HUES6 (cell line): ENCODE measurements at regions not wholly inside any gene's neighbourhood (a gene's known extent, or its start where the extent isn't known, plus 50 kb on each side); places are given as distances from the start of the nearest gene placed in this dataset.
"Not testable (repeated sequence)": the region's sequence is repeated elsewhere in the genome, so short reads cannot be mapped to it uniquely, and the experiment has no call there.

Experiments used
- H3K27ac ChIP-seq: 2 replicates; pipeline ENCODE4 v1.7.0; 2013; ENCODE audit warnings: low read depth, mild to moderate bottlenecking, low read length, inconsistent platforms
- H3K27me3 ChIP-seq: 2 replicates; pipeline ENCODE4 v1.6.1; 2013; ENCODE audit warnings: low read length; ENCODE audit not compliant: control insufficient read depth, insufficient read depth
- H3K36me3 ChIP-seq: 2 replicates; pipeline ENCODE4 v1.6.1; 2013; ENCODE audit warnings: low read length; ENCODE audit not compliant: control insufficient read depth, insufficient read depth
- H3K4me1 ChIP-seq: 2 replicates; pipeline ENCODE4 v1.6.1; 2013; ENCODE audit warnings: low read length; ENCODE audit not compliant: control insufficient read depth, insufficient read depth
- H3K4me3 ChIP-seq: 2 replicates; pipeline ENCODE4 v1.5.1; 2013; ENCODE audit warnings: low read depth, low read length
- H3K9ac ChIP-seq: one replicate; pipeline ENCODE4 v1.6.1; 2013; ENCODE audit warnings: mild to moderate bottlenecking, low read length
- H3K9me3 ChIP-seq: 2 replicates; pipeline ENCODE4 v1.6.1; 2013; ENCODE audit warnings: low read depth, low read length; ENCODE audit not compliant: control insufficient read depth, insufficient read depth

- no peaks in the 10 kb centered on the region for H3K36me3 ChIP-seq
- no peak overlapping the region for H3K27ac ChIP-seq
Observed at GRCh38 chr3:77707281-77707680, 667.4 kb downstream of the ROBO2 start.

GRCh38 chr3:77709155-77709554 lies 669.3 kb downstream of the ROBO2 start:
- Histone ChIP-seq H3K9ac (no peak overlapping the region), H3K27me3 (no peaks in the 10 kb centered on the region), H3K9me3 (no peaks in the 10 kb centered on the region)

More at GRCh38 chr3:77707281-77707680, 667.4 kb downstream of the ROBO2 start:
- Histone ChIP-seq H3K9ac (no peak overlapping the region), H3K4me3 (no peak overlapping the region), H3K4me1 (peaks cover 8% of the 10 kb centered on the region), H3K27me3 (no peaks in the 10 kb centered on the region), H3K9me3 (no peaks in the 10 kb centered on the region)

GRCh38 chr3:77718311-77718710 lies 678.4 kb downstream of the ROBO2 start:
- Histone ChIP-seq H3K9ac (no peak overlapping the region), H3K9me3 (no peaks in the 10 kb centered on the region)

More at GRCh38 chr3:77709155-77709554, 669.3 kb downstream of the ROBO2 start:
- Histone ChIP-seq H3K4me1 (peaks cover 5% of the 10 kb centered on the region), H3K27ac (no peak overlapping the region), H3K36me3 (no peaks in the 10 kb centered on the region), H3K4me3 (no peak overlapping the region)

GRCh38 chr3:77720460-77720971 lies 680.6 kb downstream of the ROBO2 start:
- no peaks in the 10 kb centered on the region for H3K36me3 ChIP-seq
- no peak overlapping the region for H3K4me3 ChIP-seq
- no peaks in the 10 kb centered on the region for H3K27me3 ChIP-seq
- H3K9me3 ChIP-seq, result no peaks in the 10 kb centered on the region
- H3K9ac ChIP-seq, result no peak overlapping the region
- H3K27ac ChIP-seq, result no peak overlapping the region
- peaks cover 9% of the 10 kb centered on the region; the same call in 1 of the 2 replicates for H3K4me1 ChIP-seq

More at GRCh38 chr3:77718311-77718710, 678.4 kb downstream of the ROBO2 start:
- Histone ChIP-seq H3K27ac (no peak overlapping the region), H3K36me3 (no peaks in the 10 kb centered on the region), H3K4me1 (peaks cover 9% of the 10 kb centered on the region; the same call in 1 of the 2 replicates), H3K27me3 (no peaks in the 10 kb centered on the region), H3K4me3 (no peak overlapping the region)

- Histone ChIP-seq H3K9me3 (no peaks in the 10 kb centered on the region), H3K27ac (no peak overlapping the region), H3K4me3 (no peak overlapping the region)
Observed at GRCh38 chr3:77726517-77726916, 686.6 kb downstream of the ROBO2 start.

GRCh38 chr3:77746048-77746447 lies 706.1 kb downstream of the ROBO2 start:
- Histone ChIP-seq H3K4me1 (no peaks in the 10 kb centered on the region), H3K27me3 (no peaks in the 10 kb centered on the region), H3K36me3 (no peaks in the 10 kb centered on the region), H3K9ac (no peak overlapping the region), H3K27ac (no peak overlapping the region), H3K4me3 (no peak overlapping the region), H3K9me3 (no peaks in the 10 kb centered on the region)

More at GRCh38 chr3:77726517-77726916, 686.6 kb downstream of the ROBO2 start:
- Histone ChIP-seq H3K36me3 (no peaks in the 10 kb centered on the region), H3K9ac (no peak overlapping the region), H3K27me3 (no peaks in the 10 kb centered on the region), H3K4me1 (no peaks in the 10 kb centered on the region)

- Histone ChIP-seq H3K27me3 (no peaks in the 10 kb centered on the region), H3K27ac (no peak overlapping the region), H3K9ac (no peak overlapping the region), H3K36me3 (no peaks in the 10 kb centered on the region), H3K4me1 (no peaks in the 10 kb centered on the region), H3K9me3 (no peaks in the 10 kb centered on the region), H3K4me3 (no peak overlapping the region)
Observed at GRCh38 chr3:77746892-77747291, 707.0 kb downstream of the ROBO2 start.

GRCh38 chr3:77756397-77756975 lies 716.6 kb downstream of the ROBO2 start:
- not testable (repeated sequence) for H3K4me3 ChIP-seq, H3K27me3 ChIP-seq, H3K9me3 ChIP-seq, H3K27ac ChIP-seq, H3K4me1 ChIP-seq, H3K36me3 ChIP-seq, H3K9ac ChIP-seq

GRCh38 chr3:77772459-77772858 lies 732.6 kb downstream of the ROBO2 start:
- no peak overlapping the region for H3K27ac ChIP-seq
- H3K36me3 ChIP-seq, result no peaks in the 10 kb centered on the region
- no peaks in the 10 kb centered on the region for H3K4me1 ChIP-seq
- 0 out of 2 replicates have a peak, but pooled peaks cover 2% of the 10 kb centered on the region for H3K9me3 ChIP-seq
- H3K27me3 ChIP-seq, result no peaks in the 10 kb centered on the region
- H3K4me3 ChIP-seq, result no peak overlapping the region
- no peak overlapping the region for H3K9ac ChIP-seq

GRCh38 chr3:77773084-77773483 lies 733.2 kb downstream of the ROBO2 start:
- 0 out of 2 replicates have a peak, but pooled peaks cover 2% of the 10 kb centered on the region for H3K9me3 ChIP-seq
- H3K36me3 ChIP-seq, result no peaks in the 10 kb centered on the region
- no peak overlapping the region for H3K9ac ChIP-seq
- no peak overlapping the region for H3K27ac ChIP-seq
- no peaks in the 10 kb centered on the region for H3K4me1 ChIP-seq
- H3K4me3 ChIP-seq, result no peak overlapping the region
- no peaks in the 10 kb centered on the region for H3K27me3 ChIP-seq

GRCh38 chr3:77780278-77780996 lies 740.5 kb downstream of the ROBO2 start:
- Histone ChIP-seq H3K36me3 (no peaks in the 10 kb centered on the region), H3K9me3 (no peaks in the 10 kb centered on the region), H3K27ac (no peak overlapping the region), H3K27me3 (no peaks in the 10 kb centered on the region), H3K9ac (no peak overlapping the region), H3K4me3 (no peak overlapping the region), H3K4me1 (no peaks in the 10 kb centered on the region)
